ENCODE measurements at regions not wholly inside any gene's neighbourhood (a gene's known extent, or its start where the extent isn't known, plus 50 kb on each side); places are given as distances from the start of the nearest gene placed in this dataset.

DNA sequence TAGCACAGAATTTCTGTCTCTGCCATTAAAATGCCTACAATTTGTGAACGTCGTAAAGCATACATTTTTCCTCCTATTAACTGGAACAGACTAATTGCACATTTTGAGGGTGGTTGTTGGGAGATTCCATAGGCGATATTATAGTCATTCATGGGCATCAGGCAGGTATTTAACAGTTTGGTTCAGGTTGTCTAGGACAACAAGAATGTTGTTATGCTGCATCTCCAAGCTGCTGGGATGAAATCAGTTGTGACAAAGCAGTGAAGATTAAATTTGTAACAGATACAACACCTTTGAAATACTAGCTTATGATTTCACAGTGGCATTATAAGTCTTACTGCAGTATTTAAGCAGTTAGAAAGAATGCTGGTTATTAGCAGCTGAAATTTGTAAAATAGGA, 339.7 kb upstream of the PITX2 start:
- H3K9me3 Mint-ChIP-seq: no peaks in the 10 kb centered on the region
- TF ChIP-seq, protein P1, sequence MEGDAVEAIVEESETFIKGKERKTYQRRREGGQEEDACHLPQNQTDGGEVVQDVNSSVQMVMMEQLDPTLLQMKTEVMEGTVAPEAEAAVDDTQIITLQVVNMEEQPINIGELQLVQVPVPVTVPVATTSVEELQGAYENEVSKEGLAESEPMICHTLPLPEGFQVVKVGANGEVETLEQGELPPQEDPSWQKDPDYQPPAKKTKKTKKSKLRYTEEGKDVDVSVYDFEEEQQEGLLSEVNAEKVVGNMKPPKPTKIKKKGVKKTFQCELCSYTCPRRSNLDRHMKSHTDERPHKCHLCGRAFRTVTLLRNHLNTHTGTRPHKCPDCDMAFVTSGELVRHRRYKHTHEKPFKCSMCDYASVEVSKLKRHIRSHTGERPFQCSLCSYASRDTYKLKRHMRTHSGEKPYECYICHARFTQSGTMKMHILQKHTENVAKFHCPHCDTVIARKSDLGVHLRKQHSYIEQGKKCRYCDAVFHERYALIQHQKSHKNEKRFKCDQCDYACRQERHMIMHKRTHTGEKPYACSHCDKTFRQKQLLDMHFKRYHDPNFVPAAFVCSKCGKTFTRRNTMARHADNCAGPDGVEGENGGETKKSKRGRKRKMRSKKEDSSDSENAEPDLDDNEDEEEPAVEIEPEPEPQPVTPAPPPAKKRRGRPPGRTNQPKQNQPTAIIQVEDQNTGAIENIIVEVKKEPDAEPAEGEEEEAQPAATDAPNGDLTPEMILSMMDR (IDR thresholded peaks at IDR 0.05; ENCODE audit: unreplicated experiment in 3 of 3): no peak
- H3K27me3 Mint-ChIP-seq (ENCODE audit: low read depth): peaks cover 20% of the 10 kb centered on the region
- H3K36me3 Mint-ChIP-seq (ENCODE audit: low read depth): no peaks in the 10 kb centered on the region
- peak overlapping the region in 1 of 3 experiments; percentile 41 for H3K4me3 Mint-ChIP-seq
- H3K4me1 Mint-ChIP-seq: peaks cover 35% of the 10 kb centered on the region
- H3K27ac Mint-ChIP-seq: peak overlapping the region in 1 of 3 experiments; percentile 56

DNA sequence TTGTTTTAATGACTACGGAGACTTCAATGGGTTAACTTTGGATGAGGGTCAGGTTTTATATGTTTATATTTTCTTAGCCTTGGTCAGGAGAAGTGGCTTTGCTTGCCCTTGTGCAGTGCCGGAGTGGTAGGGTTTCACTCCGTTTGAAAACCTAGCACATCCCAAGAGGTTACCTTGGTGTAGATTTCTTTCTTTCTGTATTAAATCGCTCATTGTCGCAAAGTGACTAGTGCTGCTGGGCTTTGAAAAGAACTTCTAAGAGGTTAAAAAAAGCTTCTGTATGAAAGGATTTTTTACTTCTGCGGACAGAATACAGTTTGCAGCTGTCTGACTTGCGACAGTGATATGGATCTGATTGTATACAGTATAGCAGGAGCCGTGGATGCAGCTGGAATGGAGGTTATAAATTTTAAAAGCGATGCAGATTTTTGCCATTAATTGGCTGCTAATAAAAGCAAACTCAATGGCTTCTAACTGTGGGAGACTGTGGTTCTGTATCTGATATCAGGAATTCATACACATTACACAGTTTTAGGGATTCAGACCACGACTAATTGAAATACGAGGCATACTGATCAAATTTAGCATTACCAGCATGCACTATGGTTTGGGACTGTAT, 340.9 kb upstream of the PITX2 start:
- Mint-ChIP-seq H3K4me3 (peak overlapping the region; percentile 4 to 76 (median 62)), H3K4me1 (peaks cover 32% of the 10 kb centered on the region), H3K27me3 (ENCODE audit: low read depth) (peaks cover 20% of the 10 kb centered on the region), H3K27ac (peak overlapping the region; percentile 35 to 74 (median 64)), H3K9me3 (no peaks in the 10 kb centered on the region), H3K36me3 (ENCODE audit: low read depth) (no peaks in the 10 kb centered on the region)
- TF ChIP-seq, protein P1 (IDR thresholded peaks at IDR 0.05; ENCODE audit: unreplicated experiment in 3 of 3): no peak

DNA sequence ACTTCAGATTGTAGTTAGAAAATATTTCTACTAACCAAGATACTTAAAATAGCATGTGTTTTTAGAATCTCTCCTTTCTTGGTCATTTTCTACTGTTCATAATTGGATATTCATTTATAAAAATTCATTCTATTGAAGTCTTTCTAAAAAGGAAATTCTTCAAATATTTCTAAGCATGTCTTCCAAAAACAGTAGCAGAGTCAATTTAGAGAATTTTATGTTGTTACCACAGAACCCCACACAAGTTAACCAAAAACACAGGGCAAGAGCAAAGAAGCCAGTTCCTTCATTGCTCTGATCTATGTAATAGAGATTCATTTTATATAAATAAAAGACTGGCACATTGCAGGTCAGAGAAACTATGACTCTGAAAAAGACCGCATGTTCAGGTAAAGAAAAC, 345.1 kb upstream of the PITX2 start:
- no peak overlapping the region for H3K4me3 Mint-ChIP-seq
- peaks cover 18% of the 10 kb centered on the region for H3K4me1 Mint-ChIP-seq
- H3K27ac Mint-ChIP-seq: no peak overlapping the region
- H3K27me3 Mint-ChIP-seq (ENCODE audit: low read depth): peaks cover 5% of the 10 kb centered on the region
- TF ChIP-seq, protein P1 (IDR thresholded peaks at IDR 0.05; ENCODE audit: unreplicated experiment in 3 of 3): no peak
- H3K36me3 Mint-ChIP-seq (ENCODE audit: low read depth): no peaks in the 10 kb centered on the region
- H3K9me3 Mint-ChIP-seq: no peaks in the 10 kb centered on the region

DNA sequence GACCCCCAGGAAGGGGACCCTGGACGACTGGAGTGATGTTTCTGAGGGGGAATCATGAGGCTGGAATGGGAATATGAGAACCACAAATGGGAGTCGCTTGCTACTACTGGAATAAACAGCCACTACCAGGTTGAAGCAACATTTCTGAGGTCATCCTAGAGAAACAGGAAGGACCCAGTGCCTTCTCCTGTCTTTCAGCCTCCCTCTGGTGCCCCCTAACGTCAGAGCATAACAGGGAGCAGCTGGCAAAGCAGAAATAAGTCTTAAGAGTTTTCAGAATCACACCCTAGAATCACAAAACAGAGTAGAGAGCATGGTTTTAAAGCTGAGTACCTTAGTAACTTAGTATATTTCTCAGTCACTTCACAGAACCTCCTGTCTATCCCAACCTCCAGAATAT, 347.8 kb upstream of the PITX2 start:
- Mint-ChIP-seq H3K4me3 (no peak overlapping the region), H3K9me3 (no peaks in the 10 kb centered on the region)

DNA sequence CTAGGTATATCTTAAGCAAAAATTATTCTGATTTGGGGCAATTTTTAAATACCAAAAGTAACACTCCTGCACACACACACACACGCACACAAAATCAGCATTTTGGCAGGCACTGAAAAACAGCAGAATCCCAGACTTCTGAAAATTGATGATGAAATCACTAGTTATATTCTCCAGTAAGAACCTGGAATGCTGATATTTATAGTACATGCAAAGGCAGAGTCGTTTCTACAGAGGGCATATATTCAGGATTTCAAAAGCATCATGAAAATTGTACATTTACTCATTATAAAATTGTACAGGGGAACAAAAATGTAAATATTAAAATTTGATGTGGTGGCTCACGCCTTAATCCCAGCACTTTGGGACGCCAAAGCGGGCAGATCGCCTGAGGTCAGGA, 352.5 kb upstream of the PITX2 start:
- Mint-ChIP-seq H3K27ac (no peak overlapping the region), H3K36me3 (ENCODE audit: low read depth) (no peaks in the 10 kb centered on the region), H3K4me3 (no peak overlapping the region), H3K4me1 (peaks cover 15% of the 10 kb centered on the region), H3K9me3 (no peaks in the 10 kb centered on the region), H3K27me3 (ENCODE audit: low read depth) (no peaks in the 10 kb centered on the region)
- TF ChIP-seq, protein P1 (IDR thresholded peaks at IDR 0.05; ENCODE audit: unreplicated experiment in 3 of 3): no peak

More for the DNA sequence above, 347.8 kb upstream of the PITX2 start:
- Mint-ChIP-seq H3K4me1 (no peaks in the 10 kb centered on the region), H3K36me3 (ENCODE audit: low read depth) (no peaks in the 10 kb centered on the region), H3K27ac (no peak overlapping the region), H3K27me3 (ENCODE audit: low read depth) (no peaks in the 10 kb centered on the region)
- TF ChIP-seq, protein P1 (IDR thresholded peaks at IDR 0.05; ENCODE audit: unreplicated experiment in 3 of 3): peak in 1 of 3 experiments; percentile 25

DNA sequence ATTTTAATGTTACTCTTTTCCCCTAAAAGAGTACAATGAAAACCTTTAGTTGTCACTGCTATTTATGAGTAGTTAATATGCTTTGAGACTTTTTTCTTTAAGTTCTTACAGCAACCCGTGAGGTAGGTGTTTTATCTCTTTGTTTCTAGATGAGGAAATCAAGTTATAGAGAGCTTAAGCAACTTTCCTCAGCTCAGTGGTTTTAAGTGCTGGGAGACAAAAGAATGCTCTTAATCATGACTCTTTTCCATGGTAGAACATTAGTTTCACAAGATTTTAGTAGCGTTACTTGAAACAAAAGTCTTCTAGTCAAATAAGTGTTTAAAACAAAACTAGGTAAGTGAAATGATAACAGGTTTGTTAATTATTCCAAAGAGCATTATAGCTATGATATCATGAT, 354.7 kb upstream of the PITX2 start:
- Mint-ChIP-seq H3K4me1 (peaks cover 15% of the 10 kb centered on the region), H3K9me3 (no peaks in the 10 kb centered on the region), H3K27ac (no peak overlapping the region), H3K27me3 (ENCODE audit: low read depth) (no peaks in the 10 kb centered on the region), H3K4me3 (no peak overlapping the region), H3K36me3 (ENCODE audit: low read depth) (no peaks in the 10 kb centered on the region)
- TF ChIP-seq, protein P1 (IDR thresholded peaks at IDR 0.05; ENCODE audit: unreplicated experiment in 3 of 3): no peak
